DMS 273 treated with DMSO at 0.1 percent for 48 hours (cell line): ENCODE measurements at regions not wholly inside any gene's neighbourhood (a gene's known extent, or its start where the extent isn't known, plus 50 kb on each side); places are given as distances from the start of the nearest gene placed in this dataset.
"Not testable (repeated sequence)": the region's sequence is repeated elsewhere in the genome, so short reads cannot be mapped to it uniquely, and the experiment has no call there.

ENCODE experiments used
- DNase-seq: peaks from one replicate; lab custom pipeline; 2025; lab: John Stamatoyannopoulos, UW

DNA sequence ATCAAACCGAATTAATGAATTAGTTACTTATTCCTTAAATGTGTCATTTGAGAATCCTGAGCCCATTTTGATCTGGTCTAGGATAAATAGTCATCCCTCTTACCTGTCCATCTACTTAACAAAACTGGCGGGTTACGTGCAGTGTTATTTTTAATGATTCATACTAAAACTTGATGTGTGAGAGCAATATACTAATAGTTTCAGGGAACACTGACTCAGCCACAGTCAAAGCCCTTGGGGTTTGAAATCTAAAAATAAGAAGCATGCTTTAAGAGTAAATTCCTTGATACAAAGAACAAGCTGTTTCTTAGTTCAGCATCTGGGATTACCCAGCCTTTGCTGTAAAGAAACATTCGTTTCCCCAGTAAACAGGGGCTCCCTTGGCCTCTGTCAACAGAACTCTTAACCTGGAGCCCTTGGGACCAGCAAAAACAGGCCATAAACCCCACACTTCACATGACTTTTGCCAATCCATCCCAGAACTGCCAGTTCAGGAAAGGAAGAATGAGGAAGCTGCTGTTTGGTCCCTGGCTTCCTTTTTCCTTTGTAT lies 370.6 kb upstream of the IGFBP3 start:
- no peak for DNase-seq

DNA sequence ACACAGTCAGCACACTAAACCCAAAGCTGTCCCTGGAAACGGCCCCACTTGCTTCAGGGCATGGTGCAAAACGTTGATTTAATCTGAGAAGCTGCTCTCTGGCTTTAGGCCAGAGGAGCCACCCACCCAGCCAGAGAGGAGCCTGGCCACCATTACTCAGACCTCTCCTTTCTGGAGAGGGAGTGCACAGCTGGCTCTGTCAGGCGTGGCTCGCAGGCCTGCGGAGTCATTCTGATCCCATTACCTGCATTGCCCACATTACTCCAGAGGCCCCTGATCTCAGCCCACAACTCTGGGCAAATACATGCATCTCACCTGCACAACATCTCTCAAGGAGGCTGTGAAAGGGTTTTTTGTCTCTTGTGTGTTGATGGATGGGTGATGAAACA lies 370.0 kb upstream of the IGFBP3 start:
- no peak for DNase-seq

DNA sequence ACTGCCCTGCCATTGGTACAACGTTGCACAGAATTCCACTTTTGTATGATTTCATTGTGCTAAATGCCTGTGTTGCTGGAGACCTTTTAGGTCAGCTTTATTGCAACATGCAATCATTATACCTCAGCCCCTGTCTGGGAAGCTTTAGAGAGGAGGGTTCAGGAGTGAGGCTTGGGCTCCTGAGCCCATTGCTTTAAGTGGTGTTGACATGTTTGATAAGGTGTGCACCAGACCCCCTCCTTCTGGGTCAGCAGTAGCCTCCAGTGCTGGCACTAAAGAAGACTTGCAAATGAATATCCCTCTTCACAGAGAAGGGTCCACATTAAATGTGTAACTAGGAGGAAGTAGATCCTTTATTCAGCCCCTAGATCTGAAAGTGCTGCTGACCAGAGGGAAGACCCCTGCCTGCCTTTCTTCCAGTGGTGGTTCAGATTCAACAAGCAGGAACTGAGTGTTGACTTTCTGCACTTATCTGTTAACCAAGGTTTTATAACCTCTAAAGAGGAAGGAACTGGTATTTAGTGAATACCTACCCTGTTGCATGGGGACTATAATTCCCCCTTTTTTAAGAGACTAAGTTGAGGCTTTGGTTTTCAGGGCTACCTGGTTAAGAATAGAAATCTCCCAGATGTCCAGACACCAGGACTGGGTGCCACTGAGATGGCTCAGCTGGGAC lies 369.4 kb upstream of the IGFBP3 start:
- no peak for DNase-seq

DNA sequence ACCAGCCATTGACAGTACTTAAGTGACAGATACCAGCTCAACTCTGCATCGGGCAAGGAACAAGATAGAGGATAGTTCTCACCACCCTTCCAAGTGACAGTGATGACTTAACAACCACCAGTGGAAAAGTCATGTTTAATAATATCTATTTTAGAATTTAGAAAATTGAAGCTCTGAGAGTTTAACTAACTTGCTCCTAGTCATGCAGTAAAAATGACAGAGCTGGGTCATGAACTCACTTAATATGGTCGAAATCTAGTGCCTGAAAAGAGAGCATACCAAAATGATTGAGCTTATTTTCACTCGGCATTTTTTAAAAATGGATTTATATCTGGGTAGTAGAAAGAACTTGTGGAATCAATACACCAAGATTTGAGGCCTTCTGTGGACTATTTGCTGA lies 367.8 kb upstream of the IGFBP3 start:
- DNase-seq, result no peak

DNA sequence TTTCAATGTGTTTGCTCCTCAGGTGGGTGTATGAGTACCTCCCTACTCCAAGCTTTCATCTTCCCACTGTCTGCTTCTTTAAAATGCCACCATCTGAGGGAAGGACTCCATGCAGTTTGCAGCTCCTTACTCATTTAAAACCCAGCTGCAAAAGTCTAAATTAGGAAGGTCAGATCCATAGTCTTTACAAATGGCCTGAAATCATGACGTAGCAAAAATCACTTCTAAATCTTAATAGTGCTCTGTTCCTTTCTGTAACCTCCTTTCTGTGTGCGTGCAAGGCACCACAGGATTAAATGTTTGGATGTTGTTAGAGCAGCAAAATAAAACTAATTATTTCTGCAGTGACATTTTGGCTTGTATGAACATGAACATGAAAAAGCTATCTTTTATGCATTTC lies 366.9 kb upstream of the IGFBP3 start:
- DNase-seq, result no peak

DNA sequence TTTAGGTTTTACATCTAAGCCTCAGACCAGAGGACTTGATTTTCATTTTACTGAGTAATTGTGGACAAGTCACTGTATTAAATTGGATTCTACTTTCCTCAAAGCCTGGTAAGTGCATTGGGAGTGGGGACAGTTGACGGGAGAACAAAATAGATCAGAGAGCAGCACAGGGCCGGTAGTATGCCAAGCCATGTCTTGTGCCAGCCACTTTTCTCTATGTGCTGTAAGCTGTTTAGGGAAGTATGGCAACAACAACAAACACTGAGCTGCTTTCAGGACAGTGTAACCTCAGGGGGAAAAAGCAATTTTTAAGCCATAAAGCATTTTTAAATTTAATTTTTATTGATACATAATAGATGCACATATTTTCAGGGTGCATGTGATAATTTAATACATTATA lies 365.9 kb upstream of the IGFBP3 start:
- no peak for DNase-seq

DNA sequence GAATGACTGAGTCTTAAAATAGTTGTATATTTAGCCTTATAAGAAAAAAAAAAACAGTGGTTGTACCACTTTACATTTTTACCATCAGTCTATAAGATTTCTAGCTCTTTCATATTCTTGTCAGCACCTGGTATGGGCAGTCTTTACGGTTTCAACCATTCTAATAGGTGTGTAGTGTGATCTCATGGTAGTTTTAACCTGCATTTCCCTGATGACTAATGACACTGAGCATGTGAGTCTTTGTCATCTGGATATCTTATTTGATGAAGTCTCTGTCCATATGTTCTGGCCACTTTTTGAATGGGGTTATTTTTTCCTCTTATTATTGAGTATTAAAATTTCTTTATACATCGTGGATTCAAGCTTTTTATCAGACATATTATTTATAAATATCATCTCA lies 365.3 kb upstream of the IGFBP3 start:
- DNase-seq, result no peak

DNA sequence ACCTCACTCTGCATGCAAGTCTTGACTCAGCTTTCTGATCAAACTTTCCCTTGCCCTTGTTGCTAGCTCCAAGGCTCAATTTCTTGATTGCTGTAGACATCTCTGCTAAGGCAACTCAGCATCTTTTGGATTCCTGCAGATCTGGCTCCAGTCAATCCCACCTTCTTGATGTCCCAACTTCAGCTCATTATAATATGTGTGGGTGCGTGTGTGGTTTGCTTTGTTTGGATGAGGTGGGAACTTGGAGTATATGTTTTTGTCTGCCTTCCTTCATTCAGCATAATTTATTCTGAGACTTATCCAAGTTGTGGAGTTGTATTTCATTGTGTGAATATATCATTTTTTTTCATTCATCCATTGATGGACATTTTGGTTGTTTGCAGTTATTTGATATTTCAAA lies 364.8 kb upstream of the IGFBP3 start:
- DNase-seq, result no peak

DNA sequence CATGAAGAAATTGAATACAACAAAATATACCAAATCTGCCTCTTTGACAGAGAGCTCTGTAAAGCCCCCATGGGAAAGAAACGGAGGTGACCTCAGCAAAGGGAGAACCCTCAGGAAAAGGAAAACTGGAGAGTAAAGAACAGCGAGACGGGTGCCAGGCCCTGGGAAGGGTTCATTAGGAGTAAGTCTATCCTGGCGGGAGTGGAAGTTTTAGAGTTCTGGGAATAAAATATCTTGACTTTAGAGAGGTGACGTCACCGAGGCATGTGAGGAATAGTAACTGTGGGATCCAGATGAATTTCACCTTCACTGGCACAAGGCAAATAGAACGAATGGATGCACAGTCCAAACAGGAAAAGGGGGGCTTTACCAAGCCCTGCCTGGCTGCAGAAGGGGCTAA lies 362.8 kb upstream of the IGFBP3 start:
- no peak for DNase-seq

DNA sequence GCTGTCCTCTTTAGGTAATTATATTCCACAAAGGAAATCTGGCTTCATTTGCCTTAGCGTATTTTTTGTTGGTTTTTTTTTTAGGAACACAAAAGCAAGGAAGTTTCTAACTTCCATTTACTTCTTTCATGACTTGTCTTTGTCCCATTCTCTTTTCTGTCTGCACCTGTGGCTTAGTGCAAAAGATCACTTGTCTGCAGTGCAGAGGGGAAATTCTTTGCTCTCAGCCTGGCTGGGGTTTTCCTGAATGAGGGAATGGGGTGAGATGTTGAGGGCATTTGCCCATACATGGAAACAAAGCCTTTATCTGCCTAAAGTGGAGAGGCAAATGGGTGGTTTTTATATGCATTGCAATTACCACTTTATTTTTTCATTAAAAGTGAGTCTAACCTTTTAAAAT lies 361.1 kb upstream of the IGFBP3 start:
- DNase-seq, result no peak

DNA sequence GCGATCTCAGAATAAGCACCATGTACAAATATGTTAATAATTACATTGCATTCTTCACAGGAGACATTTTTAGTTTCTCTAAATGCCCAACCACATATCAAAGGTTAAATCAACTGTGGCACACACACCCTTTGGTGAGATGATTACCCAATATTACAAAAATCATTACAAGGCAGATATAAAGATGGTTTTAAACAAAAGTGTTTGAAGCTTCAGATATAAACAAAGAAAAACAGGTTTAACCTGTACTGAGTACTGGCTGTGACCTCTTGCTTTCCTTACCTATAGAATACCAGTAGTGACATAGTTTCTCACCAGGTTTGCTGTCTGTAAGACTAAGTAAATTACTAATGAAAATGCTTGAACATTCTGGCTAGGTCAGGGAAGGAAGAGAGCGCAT lies 360.0 kb upstream of the IGFBP3 start:
- DNase-seq, result no peak

DNA sequence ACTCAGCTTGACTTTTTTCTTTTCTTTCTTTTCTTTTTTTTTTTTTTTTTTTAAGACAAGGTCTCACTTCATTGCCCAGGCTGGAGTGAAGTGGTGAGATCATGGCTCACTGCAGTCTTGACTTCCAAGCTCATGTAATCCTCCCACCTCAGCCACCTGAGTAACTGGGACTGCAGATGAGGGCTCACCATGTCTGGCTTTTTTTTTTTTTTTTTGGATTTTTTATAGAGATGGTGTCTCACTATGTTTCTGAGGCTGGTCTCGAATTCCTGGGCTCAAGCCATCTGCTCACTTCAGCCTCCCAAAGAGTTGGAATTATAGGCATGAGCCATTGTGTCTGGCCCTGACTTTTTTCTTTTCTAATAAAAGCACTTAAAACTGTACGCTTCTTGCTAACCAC lies 358.2 kb upstream of the IGFBP3 start:
- DNase-seq, result no peak

DNA sequence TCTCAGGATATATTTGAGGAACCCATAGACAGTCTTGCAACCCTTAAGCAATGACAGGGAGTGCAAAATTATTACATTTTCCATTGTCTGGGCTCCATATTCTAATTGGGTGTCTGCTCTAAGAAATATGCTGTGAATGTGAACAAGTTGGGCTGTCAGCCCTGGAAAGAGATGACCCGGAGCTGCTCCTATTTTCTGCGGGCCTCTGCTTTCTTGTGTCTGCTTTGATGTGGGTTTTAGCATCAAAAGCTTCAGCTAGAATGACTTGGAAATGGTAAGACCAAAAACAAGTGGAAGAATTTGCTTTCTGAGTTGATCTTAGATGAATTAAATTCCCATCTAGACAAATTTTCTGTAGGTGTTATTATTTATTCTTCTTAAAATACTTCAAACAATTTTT lies 343.6 kb upstream of the IGFBP3 start:
- no peak for DNase-seq

DNA sequence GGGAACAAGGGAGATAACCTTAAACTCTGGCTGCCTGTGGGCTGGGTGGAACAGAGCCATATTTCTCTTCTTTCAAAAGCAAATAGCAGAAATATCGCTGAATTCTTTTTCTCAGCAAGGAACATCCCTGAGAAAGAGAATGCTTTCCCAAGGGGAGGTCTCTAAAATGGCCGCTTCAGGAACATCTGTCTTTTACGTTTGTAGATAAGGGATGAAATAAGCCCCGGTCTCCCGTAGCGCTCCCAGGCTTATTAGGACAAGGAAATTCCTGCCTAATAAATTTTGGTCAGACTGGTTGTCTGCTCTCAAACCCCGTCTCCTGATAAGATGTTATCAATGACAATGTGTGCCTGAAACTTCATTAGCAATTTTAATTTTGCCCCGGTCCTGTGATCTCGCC lies 340.6 kb upstream of the IGFBP3 start:
- not testable (repeated sequence) for DNase-seq

DNA sequence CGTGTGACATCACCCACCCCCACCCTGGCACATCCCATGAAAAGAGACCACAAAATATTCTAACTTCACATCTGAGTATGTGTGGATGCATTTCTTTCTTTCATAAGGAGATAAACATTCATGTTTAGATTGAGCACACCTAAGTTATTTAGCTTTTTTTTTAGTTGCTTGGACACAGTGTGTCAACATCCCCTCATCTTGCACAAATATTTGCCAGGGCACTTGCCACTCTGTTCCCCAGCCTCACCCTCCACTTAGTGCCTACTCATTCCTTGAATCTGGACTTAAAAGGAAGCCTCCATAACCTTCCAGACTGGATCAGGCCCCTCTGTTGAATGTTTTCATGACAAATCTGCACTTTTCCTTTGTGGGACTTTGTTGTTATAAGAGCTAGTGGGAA lies 338.9 kb upstream of the IGFBP3 start:
- DNase-seq, result no peak

DNA sequence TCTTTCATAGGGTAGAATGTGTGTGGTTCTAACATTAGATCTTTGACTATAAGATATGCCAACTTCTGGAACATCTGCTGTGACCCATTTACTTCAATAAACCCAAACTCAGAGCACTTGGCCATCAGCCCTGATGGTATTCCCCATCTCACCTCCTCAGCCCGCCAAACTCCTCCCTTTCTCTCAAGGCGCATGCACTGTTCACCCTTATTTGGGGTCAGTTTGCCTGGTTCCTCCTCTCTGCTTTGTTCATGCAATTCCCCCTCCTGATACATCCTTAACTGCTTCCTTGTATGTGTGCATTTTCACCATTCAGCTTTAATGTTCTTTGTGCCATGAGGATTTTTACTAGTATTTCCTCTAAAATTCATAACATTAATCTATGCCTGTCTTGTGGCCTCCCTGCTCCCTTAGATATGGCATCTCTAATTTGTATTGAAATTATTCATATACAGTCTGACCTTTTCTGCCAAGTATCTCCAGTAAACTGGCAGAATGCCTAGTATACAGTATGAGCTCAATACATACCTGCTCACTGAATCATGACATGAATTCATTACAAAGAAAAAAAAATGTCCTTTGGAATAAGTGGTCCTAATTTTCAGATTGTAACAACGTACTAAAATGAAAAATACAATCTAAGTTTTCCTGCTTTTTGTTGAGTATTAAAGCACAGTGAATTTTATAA lies 336.8 kb upstream of the IGFBP3 start:
- peak; percentile 20 for DNase-seq

DNA sequence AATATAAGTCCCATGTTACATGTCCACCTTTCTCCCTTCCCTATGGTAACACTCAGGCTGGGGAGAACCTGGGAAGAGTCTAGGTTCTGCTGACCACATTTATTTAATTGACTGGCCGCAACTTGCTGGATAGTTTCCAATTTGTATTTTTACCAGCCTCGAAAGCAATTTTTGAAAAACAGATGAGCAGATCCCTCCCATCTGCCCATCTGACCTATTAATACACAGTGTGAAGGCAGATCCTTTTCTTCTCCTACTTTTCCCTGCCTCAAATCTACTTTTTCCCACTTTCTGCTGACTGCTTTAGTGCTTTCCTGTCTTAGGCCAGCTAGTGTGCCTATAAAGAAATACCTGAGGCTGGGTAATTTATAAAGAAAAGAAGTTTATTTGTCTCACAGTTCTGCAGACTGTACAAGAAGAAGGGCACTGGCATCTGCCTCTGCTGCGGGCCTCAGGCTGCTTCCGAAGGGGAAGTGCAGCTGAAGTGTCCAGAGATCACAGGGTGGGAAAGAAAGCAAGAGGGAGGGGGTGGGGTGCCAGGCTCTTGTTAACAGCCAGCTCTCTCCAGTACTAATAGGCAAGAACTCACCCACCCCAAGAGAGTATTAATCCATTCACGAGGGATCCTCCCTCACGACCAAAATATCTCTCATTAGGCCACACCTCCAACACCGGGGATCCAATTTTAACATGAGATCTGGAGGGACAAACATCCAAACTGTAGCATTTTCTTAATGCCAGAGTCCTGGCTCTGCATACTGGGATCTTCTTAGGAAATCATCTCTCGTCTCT lies 336.0 kb upstream of the IGFBP3 start:
- no peak for DNase-seq

DNA sequence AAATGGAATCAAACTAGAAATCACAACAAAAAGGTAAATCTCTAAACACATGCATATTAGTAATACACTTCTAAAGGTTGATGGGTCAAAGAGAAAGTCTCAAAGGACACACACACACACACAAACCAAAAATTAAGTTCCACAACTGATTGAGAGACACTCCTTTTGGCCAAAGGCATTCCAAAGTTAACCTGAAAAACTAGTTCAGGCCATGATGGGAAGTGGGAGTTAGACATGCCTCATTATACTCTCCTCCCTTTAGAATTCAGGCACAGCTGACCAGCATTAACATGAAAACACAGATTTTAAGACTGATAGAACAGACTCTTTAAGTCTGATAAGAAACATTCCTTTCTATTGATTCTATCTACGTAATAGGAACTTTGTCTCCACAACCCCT lies 332.4 kb upstream of the IGFBP3 start:
- no peak for DNase-seq

DNA sequence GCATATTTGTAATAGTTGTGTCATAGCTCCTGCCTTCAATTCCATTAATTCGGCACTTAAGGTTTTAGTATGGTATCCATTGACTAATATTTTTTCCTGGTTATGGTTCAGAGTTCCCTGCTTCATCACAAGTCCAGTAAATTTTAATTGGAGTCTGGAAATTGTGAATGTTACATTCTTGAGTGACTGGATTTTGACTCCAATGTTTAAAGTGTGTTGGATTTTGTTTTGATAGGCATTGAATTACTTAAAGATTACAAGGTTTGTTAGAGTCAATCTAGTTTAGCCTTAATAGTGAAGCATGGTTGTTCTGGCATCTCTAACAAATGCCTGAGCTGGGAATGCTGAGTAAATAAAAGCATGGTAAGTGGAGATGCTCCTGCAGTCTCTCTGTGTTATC lies 326.6 kb upstream of the IGFBP3 start:
- DNase-seq, result no peak

DNA sequence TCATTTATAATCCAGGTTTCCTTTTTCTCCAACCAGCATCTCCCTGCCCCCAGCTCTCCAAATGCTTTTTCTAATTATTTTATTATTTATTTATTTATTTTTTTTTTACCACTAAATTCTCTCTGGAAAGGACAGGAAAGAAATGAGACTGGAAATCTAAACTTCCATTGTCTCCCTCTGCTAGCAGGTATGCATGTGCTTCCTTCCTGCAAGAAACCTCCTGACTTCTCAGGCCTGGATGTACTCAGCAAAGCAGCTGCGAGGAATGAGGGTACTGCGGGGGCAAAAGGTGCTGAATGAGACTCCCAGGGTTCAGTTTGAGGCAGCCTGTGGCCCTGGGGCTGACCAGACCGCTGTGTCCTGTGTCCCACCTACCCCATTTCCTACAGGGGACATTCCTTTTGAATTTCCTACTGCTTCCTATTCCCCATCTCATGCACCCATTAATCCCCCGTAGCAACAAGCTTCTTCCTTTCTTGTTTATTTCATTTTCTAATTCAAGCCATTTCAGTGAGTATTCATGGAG lies 324.6 kb upstream of the IGFBP3 start:
- no peak for DNase-seq

DNA sequence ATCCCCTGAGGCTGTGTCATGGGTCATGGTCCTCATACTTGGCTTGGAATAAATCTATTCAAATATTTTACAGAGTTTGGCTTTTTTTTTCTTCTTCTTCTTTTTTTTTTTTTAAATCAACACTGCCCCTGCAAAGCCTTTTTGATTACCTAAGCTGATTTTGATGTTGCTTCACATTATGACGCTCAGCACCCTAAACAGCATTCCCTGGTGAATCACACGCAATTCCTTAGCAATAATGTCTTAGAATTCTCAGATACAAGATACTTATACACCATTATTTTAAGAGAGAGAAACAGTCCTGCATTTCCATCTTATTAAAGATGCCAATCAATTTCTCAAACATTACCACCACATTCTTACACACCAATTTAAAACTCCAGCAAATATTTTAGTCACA lies 323.7 kb upstream of the IGFBP3 start:
- DNase-seq, result no peak

DNA sequence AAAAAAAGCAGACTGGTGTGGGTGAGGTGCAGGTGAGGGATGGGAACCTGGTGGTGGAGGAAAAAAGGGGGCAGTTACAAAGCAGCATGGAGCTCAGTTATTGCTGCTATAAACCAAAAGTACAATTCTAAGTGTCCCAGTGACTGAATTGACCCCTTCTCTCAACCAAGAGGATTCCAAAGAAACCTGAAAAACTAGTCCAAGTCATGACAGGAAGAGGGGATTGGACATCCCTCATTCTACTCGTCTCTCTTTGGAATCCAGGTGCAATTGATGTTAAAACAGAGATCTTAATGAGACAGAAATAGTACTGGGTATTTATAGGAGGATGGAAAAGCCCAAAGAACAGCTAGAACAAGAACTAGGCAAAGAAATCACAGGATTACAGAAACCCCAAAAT lies 322.3 kb upstream of the IGFBP3 start:
- DNase-seq, result no peak

DNA sequence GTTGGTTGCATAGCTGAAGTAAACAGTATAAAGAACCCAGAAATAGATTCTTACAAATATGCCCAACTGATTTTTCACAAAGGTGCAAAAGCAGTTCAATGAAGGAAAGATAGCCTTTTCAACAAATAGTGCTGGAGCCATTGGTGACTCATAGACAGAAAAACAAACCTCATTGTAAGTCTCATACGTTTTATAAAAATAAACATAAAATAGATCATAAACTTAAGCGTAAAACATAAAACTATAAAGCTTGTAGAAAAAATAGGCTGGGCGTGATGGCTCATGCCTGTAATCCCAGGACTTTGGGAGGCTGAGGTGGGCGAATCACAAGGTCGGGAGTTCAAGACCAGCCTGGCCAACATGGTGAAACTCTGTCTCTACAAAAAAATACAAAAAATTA lies 318.8 kb upstream of the IGFBP3 start:
- DNase-seq, result no peak
